K562 (cell line): ENCODE measurements at regions not wholly inside any gene's neighbourhood (a gene's known extent, or its start where the extent isn't known, plus 50 kb on each side); places are given as distances from the start of the nearest gene placed in this dataset.

Experiments used
- ATAC-seq: fragments of 200-7000 bp; cut with Tn5 transposase; 3 replicates; pipeline ENCODE4 v1.9.1; 2020; ENCODE audit warnings: moderate library complexity
- BruUV-seq: library from RNA; stranded (reverse); fragments of 400-500 nt; replicated peaks from 2 replicates; lab custom pipeline; 2021; lab: Mats Ljungman, UMichigan
- CTCF ChIA-PET: fragments of 300-600 bp; formaldehyde crosslinking; extraction: SDS; loops from one replicate; lab custom pipeline; 2021; ENCODE audit warnings: low intra/inter-chr PET ratio; lab: Yijun Ruan, JAX
- POLR2A ChIA-PET: fragments of 300-600, 350-650 bp; sonication (Branson Sonifier 250); formaldehyde crosslinking; extraction: SDS; loops from one replicate; lab custom pipeline; 2021; ENCODE audit warnings: antibody characterized with exemption, inconsistent platforms; lab: Yijun Ruan, JAX
- DNase-seq, 4 experiments: peaks; one replicate each; pipeline versions ENCODE4 v3.0.0 to v3.0.0-alpha.2; 2011 to 2018; ENCODE audit warnings: low spot score in 3 of 4, mixed read lengths in 3 of 4; ENCODE audit errors: extremely low read depth in 1 of 4
- FAIRE-seq: peaks from 2 replicates; lab custom pipeline; 2011; peaks lifted over from hg19 to GRCh38; lab: Jason Lieb, UNC
- H2AFZ ChIP-seq: 2 replicates; pipeline ENCODE4 v1.6.0; 2011; ENCODE audit warnings: low read depth, low read length, control low read depth, inconsistent platforms
- H3K27ac ChIP-seq: fragments of 200-600 bp; 3 replicates; pipeline ENCODE4 v1.8.0; 2011; ENCODE audit warnings: low read depth, mild to moderate bottlenecking, control low read depth, inconsistent platforms, low read length, moderate library complexity, mixed read lengths; ENCODE audit errors: extremely low read depth
- H3K27me3 ChIP-seq, 2 experiments: fragments of 300-600 bp in 1 of 2; 2 replicates in 1 of 2; 3 replicates in 1 of 2; pipeline versions ENCODE4 v1.6.0 to v1.8.0; 2011; ENCODE audit warnings: inconsistent platforms in 2 of 2, low read length in 2 of 2, mild to moderate bottlenecking in 1 of 2, mixed read lengths in 1 of 2, moderate library complexity in 1 of 2; ENCODE audit not compliant: control insufficient read depth in 2 of 2, insufficient read depth in 2 of 2
- H3K36me3 ChIP-seq: fragments of 300-600 bp; 3 replicates; pipeline ENCODE4 v1.8.0; 2011; ENCODE audit warnings: mild to moderate bottlenecking, low read length, inconsistent platforms; ENCODE audit not compliant: control insufficient read depth, insufficient read depth
- H3K4me1 ChIP-seq, 2 experiments: fragments of 200-600 bp in 1 of 2; replicated peaks in 1 of 2; 2 replicates in 1 of 2; 3 replicates in 1 of 2; pipeline versions ENCODE4 v1.5.1 to v1.8.0; 2011; ENCODE audit warnings: inconsistent platforms in 2 of 2, low read length in 2 of 2, mild to moderate bottlenecking in 1 of 2, mixed read lengths in 1 of 2, moderate library complexity in 1 of 2; ENCODE audit not compliant: control insufficient read depth in 2 of 2, insufficient read depth in 2 of 2
- H3K4me2 ChIP-seq: 2 replicates; pipeline ENCODE4 v1.6.1; 2011; ENCODE audit warnings: low read length, control low read depth, inconsistent platforms, mixed read lengths; ENCODE audit not compliant: insufficient read depth
- H3K4me3 ChIP-seq: fragments of 200-600 bp; sonication (generic), shearing (Covaris generic); 2 replicates; pipeline ENCODE4 v1.5.1; 2016; ENCODE audit warnings: control low read depth, inconsistent platforms
- H3K79me2 ChIP-seq: fragments of 200-600 bp; 3 replicates; pipeline ENCODE4 v1.8.0; 2011; ENCODE audit warnings: low read length, inconsistent platforms; ENCODE audit not compliant: control insufficient read depth, insufficient read depth
- H3K9ac ChIP-seq, 2 experiments: 2 replicates each; pipeline versions ENCODE4 v1.6.0 to v1.6.1; 2011; ENCODE audit warnings: low read depth in 2 of 2, low read length in 2 of 2, control low read depth in 1 of 2, inconsistent platforms in 1 of 2, mild to moderate bottlenecking in 1 of 2, mixed read lengths in 1 of 2; ENCODE audit not compliant: insufficient read depth in 1 of 2
- H3K9me1 ChIP-seq: one replicate; pipeline ENCODE4 v1.6.0; 2011; ENCODE audit warnings: inconsistent platforms, mild to moderate bottlenecking, low read length, moderate library complexity; ENCODE audit not compliant: control insufficient read depth, insufficient read depth
- H3K9me3 ChIP-seq: replicated peaks from 2 replicates; pipeline ENCODE4 v1.5.1; 2011; ENCODE audit warnings: low read depth, low read length, inconsistent platforms; ENCODE audit not compliant: control insufficient read depth, insufficient read depth
- H4K20me1 ChIP-seq: replicated peaks from 2 replicates; pipeline ENCODE4 v1.6.1; 2011; ENCODE audit warnings: low read length, inconsistent platforms, mixed read lengths; ENCODE audit not compliant: control insufficient read depth, insufficient read depth
- ASH1L ChIP-seq: fragments of 450-650 bp; IDR thresholded peaks from 2 replicates; pipeline ENCODE4 v1.6.1; 2018; ENCODE audit warnings: borderline replicate concordance, mild to moderate bottlenecking, low read depth; ENCODE audit not compliant: partially characterized antibody
- ATF7 ChIP-seq: fragments of 450-650 bp; IDR thresholded peaks from 2 replicates; pipeline ENCODE4 v1.7.1; 2014; ENCODE audit warnings: mild to moderate bottlenecking, moderate library complexity
- CEBPG ChIP-seq, 3 experiments: fragments of 200-800 bp in 1 of 3; sonication (Bioruptor generic) in 1 of 3; sonication (generic) in 1 of 3; formaldehyde crosslinking in 1 of 3; IDR thresholded peaks in 2 of 3; conservative IDR thresholded peaks in 1 of 3; 2 replicates each; pipeline versions ENCODE4 v1.6.1 to v1.8.0; 2016 to 2022; ENCODE audit warnings: missing compliant biosample characterization in 2 of 3, missing genetic modification characterization in 2 of 3, mild to moderate bottlenecking in 1 of 3, missing genetic modification reagents in 1 of 3
- MCM7 ChIP-seq, 2 experiments: fragments of 450-650 bp; IDR thresholded peaks; 2 replicates each; pipeline ENCODE4 v1.6.1; 2016 to 2018
- TAF15 ChIP-seq: fragments of 200-400 bp; formaldehyde crosslinking; IDR thresholded peaks from 2 replicates; pipeline ENCODE4 v1.6.1; 2017; ENCODE audit warnings: mild to moderate bottlenecking, low read depth, low read length, moderate library complexity
- TEAD1 ChIP-seq, 2 experiments: fragments of 450-650 bp in 1 of 2; sonication (generic) in 1 of 2; formaldehyde crosslinking; IDR thresholded peaks; 2 replicates each; pipeline versions ENCODE4 v1.4.0 to v1.8.0; 2020 to 2022; ENCODE audit warnings: mild to moderate bottlenecking in 2 of 2, missing genetic modification reagents in 1 of 2
- ZNF384 ChIP-seq: IDR thresholded peaks from 2 replicates; pipeline ENCODE4 v1.6.1; 2012; ENCODE audit warnings: low read depth, low read length, improper control_type of control experiment
- WGBS: fragments of 100-300 bp; shearing (Covaris generic); methylation state at CpG from one replicate; pipeline ENCODE4 v1.1.6; 2016; ENCODE audit warnings: low coverage, mixed read lengths; ENCODE audit not compliant: insufficient coverage; ENCODE audit errors: missing lambda C conversion rate; 5-methylcytosine and 5-hydroxymethylcytosine counted together
- in situ Hi-C: fragments of 300-500 bp; cut with MboI; formaldehyde crosslinking; loops from 4 replicates; pipeline ENCODE4 v1.15.0; 2018; ENCODE audit warnings: inconsistent platforms, mixed read lengths
- intact Hi-C: fragments of 100-400 bp; cut with micrococcal nuclease; formaldehyde crosslinking; loops from 2 replicates; pipeline ENCODE4 v1.14.2; 2022

- no peak overlapping the region for H3K4me3 ChIP-seq
- H3K36me3 ChIP-seq, result no peaks in the 10 kb centered on the region
- intact Hi-C loops, result no loop called here
- ATAC-seq (no peak), DNase-seq (no peak), FAIRE-seq (no peak)
- H3K79me2 ChIP-seq, result no peaks in the 10 kb centered on the region
- 0% methylated on average over 9 of the region's 9 CpGs for WGBS
- H3K4me1 ChIP-seq, result no peaks in the 10 kb centered on the region
- no peaks in the 10 kb centered on the region for H4K20me1 ChIP-seq
- TF ChIP-seq CEBPG (CRISPR knock-in tag; IDR thresholded peaks at IDR 0.05), result no peak
- TF ChIP-seq CEBPG (tag; conservative IDR thresholded peaks at IDR 0.05 in 1 of 2, IDR thresholded peaks at IDR 0.05 in 1 of 2), result peak in 1 of 2 experiments; percentile 6; a peak in 1 of 4 replicates
- TF ChIP-seq MCM7 (IDR thresholded peaks at IDR 0.05), result no peak
- no peak for TF ChIP-seq ATF7
- no peak overlapping the region for H3K4me2 ChIP-seq
- H3K9me3 ChIP-seq, result no peaks in the 10 kb centered on the region
- no TSS peak for BruUV-seq
- H3K9me1 ChIP-seq, result no peaks in the 10 kb centered on the region
- no peak overlapping the region for H3K27ac ChIP-seq
- H2AFZ ChIP-seq, result no peak overlapping the region
- H3K9ac ChIP-seq, result no peak overlapping the region
- ChIA-PET POLR2A (interaction anchor here (0.5 kb wide), 1 partner anchor 897 kb away, joined by 3 read pairs; no protein-coding TSS in a partner anchor), CTCF (no interaction called here)
- in situ Hi-C loops, result no loop called here
- no peaks in the 10 kb centered on the region for H3K27me3 ChIP-seq
Observed at GRCh38 chr7:24200407-24200966, 83.5 kb upstream of the NPY start.

GRCh38 chr7:24201226-24201625 lies 82.8 kb upstream of the NPY start:
- Histone ChIP-seq H4K20me1 (no peaks in the 10 kb centered on the region), H2AFZ (no peak overlapping the region), H3K36me3 (no peaks in the 10 kb centered on the region), H3K4me1 (no peaks in the 10 kb centered on the region), H3K4me2 (no peak overlapping the region), H3K9ac (no peak overlapping the region), H3K27ac (no peak overlapping the region), H3K79me2 (no peaks in the 10 kb centered on the region), H3K4me3 (no peak overlapping the region), H3K9me1 (no peaks in the 10 kb centered on the region), H3K9me3 (no peaks in the 10 kb centered on the region), H3K27me3 (no peaks in the 10 kb centered on the region)
- in situ Hi-C loops, result no loop called here
- CTCF ChIA-PET, result no interaction called here
- no peak for DNase-seq
- intact Hi-C loops, result no loop called here
- ATAC-seq, result no peak
- POLR2A ChIA-PET, result interaction anchor here (0.6 kb wide), 1 partner anchor 335 kb away, joined by 3 read pairs; no protein-coding TSS in a partner anchor
- FAIRE-seq, result no peak
- no TSS peak for BruUV-seq
- no peak for TF ChIP-seq ZNF384
- no peak for TF ChIP-seq TEAD1 (CRISPR knock-in tag; IDR thresholded peaks at IDR 0.05)
- no peak for TF ChIP-seq ASH1L
- no peak for TF ChIP-seq TAF15
- 3% methylated on average over 4 of the region's 4 CpGs for WGBS
